H1 (cell line): ENCODE measurements at regions not wholly inside any gene's neighbourhood (a gene's known extent, or its start where the extent isn't known, plus 50 kb on each side); places are given as distances from the start of the nearest gene placed in this dataset.

Source experiments
- CTCF ChIA-PET: fragments of 300-600 bp; sonication (Branson Sonifier 250); formaldehyde crosslinking; loops from one replicate; lab custom pipeline; 2021; ENCODE audit not compliant: partially characterized antibody; lab: Charles Lee
- POLR2A ChIA-PET: fragments of 300-600 bp; sonication (Branson Sonifier 250); formaldehyde crosslinking; loops from one replicate; lab custom pipeline; 2021; ENCODE audit warnings: inconsistent platforms; ENCODE audit not compliant: partially characterized antibody; lab: Charles Lee
- DNase-seq, 2 experiments: peaks; one replicate each; pipeline versions ENCODE4 v3.0.0 to v3.0.0-alpha.2; 2010 to 2022; ENCODE audit warnings: low spot score in 2 of 2, low read depth in 1 of 2, mixed read lengths in 1 of 2
- FAIRE-seq: peaks from 2 replicates; lab custom pipeline; 2011; peaks lifted over from hg19 to GRCh38; lab: Jason Lieb, UNC
- H2AFZ ChIP-seq: 2 replicates; pipeline ENCODE4 v1.8.1; 2012; ENCODE audit warnings: low read length, inconsistent platforms
- H2AK5ac ChIP-seq: 2 replicates; pipeline ENCODE4 v1.6.1; 2013; ENCODE audit warnings: low read depth, low read length
- H2BK120ac ChIP-seq: replicated peaks from 2 replicates; pipeline ENCODE3; 2013; ENCODE audit warnings: low read depth, low read length, inconsistent platforms
- H2BK12ac ChIP-seq: 2 replicates; pipeline ENCODE4 v1.6.1; 2013; ENCODE audit warnings: low read depth, low read length
- H2BK15ac ChIP-seq: 2 replicates; pipeline ENCODE4 v1.6.1; 2013; ENCODE audit warnings: low read length
- H2BK20ac ChIP-seq: 2 replicates; pipeline ENCODE4 v1.6.1; 2013; ENCODE audit warnings: low read length
- H2BK5ac ChIP-seq: 2 replicates; pipeline ENCODE4 v1.6.1; 2013; ENCODE audit warnings: low read depth, low read length
- H3K14ac ChIP-seq: 2 replicates; pipeline ENCODE4 v1.6.1; 2013; ENCODE audit warnings: inconsistent platforms; ENCODE audit not compliant: insufficient read length
- H3K18ac ChIP-seq: 2 replicates; pipeline ENCODE4 v1.6.1; 2013; ENCODE audit warnings: low read length; ENCODE audit errors: extremely low read depth
- H3K23ac ChIP-seq: 2 replicates; pipeline ENCODE4 v1.6.1; 2013; ENCODE audit warnings: inconsistent platforms; ENCODE audit not compliant: insufficient read length
- H3K23me2 ChIP-seq: 2 replicates; pipeline ENCODE4 v1.6.1; 2013; ENCODE audit warnings: low read depth, low read length
- H3K27ac ChIP-seq: 2 replicates; pipeline ENCODE4 v1.6.1; 2011; ENCODE audit warnings: low read depth, low read length, inconsistent platforms
- H3K27me3 ChIP-seq, 4 experiments: replicated peaks in 1 of 4; 1 replicate in 1 of 4; 2 replicates in 3 of 4; pipeline versions ENCODE4 v1.6.1 to v1.8.1; 2011 to 2013; ENCODE audit warnings: low read length in 3 of 4, mild to moderate bottlenecking in 3 of 4, inconsistent platforms in 2 of 4, mixed read lengths in 2 of 4, moderate library complexity in 1 of 4; ENCODE audit not compliant: control insufficient read depth in 3 of 4, insufficient read depth in 3 of 4; ENCODE audit errors: extremely low read depth in 1 of 4
- H3K36me3 ChIP-seq, 4 experiments: 2 replicates each; pipeline versions ENCODE4 v1.6.1 to v1.8.1; 2011 to 2013; ENCODE audit warnings: mild to moderate bottlenecking in 4 of 4, low read length in 3 of 4, moderate library complexity in 2 of 4, control low read depth in 1 of 4, inconsistent platforms in 1 of 4; ENCODE audit not compliant: insufficient read depth in 4 of 4, control insufficient read depth in 2 of 4
- H3K4ac ChIP-seq: replicated peaks from 2 replicates; pipeline ENCODE3; 2013; ENCODE audit warnings: low read length, low read depth, mixed read lengths, inconsistent platforms; ENCODE audit not compliant: insufficient read length
- H3K4me1 ChIP-seq, 4 experiments: replicated peaks in 1 of 4; 1 replicate in 1 of 4; 2 replicates in 3 of 4; pipeline versions ENCODE4 v1.6.1 to v1.8.1; 2011 to 2013; ENCODE audit warnings: low read length in 3 of 4, inconsistent platforms in 2 of 4, mixed read lengths in 1 of 4; ENCODE audit not compliant: insufficient read depth in 4 of 4, control insufficient read depth in 3 of 4
- H3K4me2 ChIP-seq, 2 experiments: 2 replicates each; pipeline versions ENCODE4 v1.6.1 to v1.8.1; 2011 to 2013; ENCODE audit warnings: low read depth in 2 of 2, low read length in 2 of 2, control low read depth in 1 of 2, inconsistent platforms in 1 of 2, mild to moderate bottlenecking in 1 of 2; ENCODE audit not compliant: insufficient read depth in 1 of 2
- H3K4me3 ChIP-seq, 4 experiments: fragments of 200-600, 300-600 bp in 1 of 4; sonication (generic), shearing (Covaris generic), sonication (Bioruptor Twin) in 1 of 4; 2 replicates each; pipeline versions ENCODE4 v1.5.1 to v1.8.1; 2011 to 2016; ENCODE audit warnings: low read length in 4 of 4, low read depth in 3 of 4, control low read depth in 2 of 4, inconsistent platforms in 2 of 4, mild to moderate bottlenecking in 2 of 4, mixed read lengths in 1 of 4, moderate library complexity in 1 of 4; ENCODE audit not compliant: insufficient read depth in 2 of 4; ENCODE audit errors: extremely low read depth in 1 of 4
- H3K56ac ChIP-seq: replicated peaks from 2 replicates; pipeline ENCODE3; 2013; ENCODE audit warnings: low read depth, mild to moderate bottlenecking, mixed read lengths, low read length, inconsistent platforms; ENCODE audit not compliant: insufficient read length
- H3K79me1 ChIP-seq: 2 replicates; pipeline ENCODE4 v1.6.1; 2013; ENCODE audit warnings: low read depth, low read length, control low read depth
- H3K79me2 ChIP-seq, 2 experiments: 2 replicates each; pipeline versions ENCODE4 v1.6.1 to v1.8.1; 2012 to 2013; ENCODE audit warnings: low read length in 2 of 2, mild to moderate bottlenecking in 2 of 2, inconsistent platforms in 1 of 2; ENCODE audit not compliant: insufficient read depth in 2 of 2, control insufficient read depth in 1 of 2
- H3K9ac ChIP-seq, 4 experiments: replicated peaks in 1 of 4; 1 replicate in 1 of 4; 2 replicates in 3 of 4; pipeline versions ENCODE4 v1.6.1 to v1.8.1; 2011 to 2013; ENCODE audit warnings: low read depth in 3 of 4, low read length in 3 of 4, control low read depth in 2 of 4, mild to moderate bottlenecking in 2 of 4, moderate library complexity in 2 of 4, inconsistent platforms in 1 of 4; ENCODE audit errors: extremely low read depth in 1 of 4
- H3K9me3 ChIP-seq, 2 experiments: 2 replicates each; pipeline versions ENCODE4 v1.6.1 to v1.8.1; 2012 to 2013; ENCODE audit warnings: mild to moderate bottlenecking in 2 of 2, moderate library complexity in 2 of 2, control low read depth in 1 of 2, inconsistent platforms in 1 of 2, low read depth in 1 of 2, low read length in 1 of 2, mixed read lengths in 1 of 2; ENCODE audit not compliant: insufficient read depth in 2 of 2
- H4K20me1 ChIP-seq, 2 experiments: replicated peaks in 1 of 2; 2 replicates each; pipeline versions ENCODE3 to v1.8.1; 2011 to 2013; ENCODE audit warnings: inconsistent platforms in 2 of 2, low read length in 2 of 2, mild to moderate bottlenecking in 1 of 2; ENCODE audit not compliant: insufficient read depth in 2 of 2, control insufficient read depth in 1 of 2
- H4K5ac ChIP-seq: 2 replicates; pipeline ENCODE4 v1.6.1; 2013; ENCODE audit warnings: low read length, low read depth, mixed read lengths, inconsistent platforms; ENCODE audit not compliant: insufficient read length
- H4K8ac ChIP-seq: 2 replicates; pipeline ENCODE4 v1.8.0; 2013; ENCODE audit warnings: mild to moderate bottlenecking, moderate library complexity, low read length, inconsistent platforms; ENCODE audit not compliant: insufficient read depth; ENCODE audit errors: extremely low read depth
- H4K91ac ChIP-seq: replicated peaks from 2 replicates; pipeline ENCODE3; 2013; ENCODE audit warnings: low read length, mixed read lengths, inconsistent platforms; ENCODE audit not compliant: insufficient read length
- ATF3 ChIP-seq: IDR thresholded peaks from 2 replicates; pipeline ENCODE4 v1.6.1; 2011; ENCODE audit warnings: low read depth, mild to moderate bottlenecking, low read length; ENCODE audit not compliant: insufficient read depth
- BACH1 ChIP-seq: IDR thresholded peaks from 2 replicates; pipeline ENCODE4 v1.6.1; 2012; ENCODE audit warnings: low read length, improper control_type of control experiment
- CEBPB ChIP-seq: IDR thresholded peaks from 2 replicates; pipeline ENCODE4 v1.6.1; 2012; ENCODE audit warnings: low read depth, low read length
- EZH2 ChIP-seq: fragments of 200-600 bp; sonication (generic); IDR thresholded peaks from 2 replicates; pipeline ENCODE4 v1.7.1; 2012; ENCODE audit warnings: low read depth, mild to moderate bottlenecking, moderate library complexity, low read length, inconsistent platforms; ENCODE audit not compliant: severe bottlenecking
- JUN ChIP-seq: IDR thresholded peaks from 2 replicates; pipeline ENCODE4 v1.6.1; 2011; ENCODE audit warnings: low read depth, mild to moderate bottlenecking, improper control_type of control experiment, low read length
- MAX ChIP-seq: IDR thresholded peaks from 2 replicates; pipeline ENCODE4 v1.6.1; 2012; ENCODE audit warnings: inconsistent platforms
- POU5F1 ChIP-seq: IDR thresholded peaks from 2 replicates; pipeline ENCODE4 v1.6.1; 2011; ENCODE audit warnings: low read depth, mild to moderate bottlenecking, low read length, moderate library complexity
- RFX5 ChIP-seq: IDR thresholded peaks from 2 replicates; pipeline ENCODE4 v1.6.1; 2011; ENCODE audit warnings: low read depth, low read length, improper control_type of control experiment, borderline replicate concordance
- RXRA ChIP-seq: IDR thresholded peaks from 2 replicates; pipeline ENCODE4 v1.6.1; 2011; ENCODE audit warnings: low read depth, mild to moderate bottlenecking, low read length, moderate library complexity; ENCODE audit not compliant: insufficient read depth
- SIX5 ChIP-seq: IDR thresholded peaks from 2 replicates; pipeline ENCODE4 v1.6.1; 2011; ENCODE audit warnings: mild to moderate bottlenecking, low read depth, low read length
- TAF7 ChIP-seq: optimal IDR thresholded peaks from 2 replicates; pipeline ENCODE3; 2011; ENCODE audit warnings: low read depth, mild to moderate bottlenecking, inconsistent platforms, low read length, moderate library complexity, borderline replicate concordance
- USF2 ChIP-seq: IDR thresholded peaks from 2 replicates; pipeline ENCODE4 v1.6.1; 2011; ENCODE audit warnings: low read length, improper control_type of control experiment
- WGBS, 2 experiments: shearing (Covaris generic) in 1 of 2; methylation state at CpG; one replicate each; pipeline versions ENCODE4 v1.1.6 to v1.1.7; 2013 to 2015; ENCODE audit warnings: low lambda C conversion rate in 2 of 2, mixed read lengths in 2 of 2, inconsistent platforms in 1 of 2, low coverage in 1 of 2, missing lambda C conversion rate in 1 of 2; ENCODE audit not compliant: insufficient replicate concordance in 2 of 2, insufficient coverage in 1 of 2, insufficient read length in 1 of 2; ENCODE audit errors: extremely low coverage in 1 of 2, missing lambda C conversion rate in 1 of 2; 5-methylcytosine and 5-hydroxymethylcytosine counted together

GRCh38 chr12:88309546-88309945 is 167.4 kb downstream of the TMTC3 start:
- H3K4ac ChIP-seq = no peak overlapping the region
- no peak for FAIRE-seq
- H2BK20ac ChIP-seq = no peak overlapping the region
- H3K27ac ChIP-seq = no peak overlapping the region
- 97% methylated on average over 2 of the region's 2 CpGs; no CpG with 5 or more reads in 1 of the 2 experiments for WGBS, 2 experiments
- H3K4me3 ChIP-seq = no peak overlapping the region
- ChIA-PET POLR2A (no interaction called here), CTCF (no interaction called here)
- no peak overlapping the region for H2BK5ac ChIP-seq
- no peaks in the 10 kb centered on the region for H3K4me1 ChIP-seq
- no peaks in the 10 kb centered on the region for H3K9me3 ChIP-seq
- no peak for DNase-seq
- no peak overlapping the region for H2AK5ac ChIP-seq
- no peaks in the 10 kb centered on the region for H3K27me3 ChIP-seq
- H3K23ac ChIP-seq = no peak overlapping the region
- no peaks in the 10 kb centered on the region for H3K23me2 ChIP-seq
- TF ChIP-seq RXRA = no peak
- no peak for TF ChIP-seq MAX
- no peak for TF ChIP-seq EZH2
- no peak for TF ChIP-seq USF2
- TF ChIP-seq ATF3 = no peak
- TF ChIP-seq TAF7 = no peak
- no peak for TF ChIP-seq POU5F1
- no peak for TF ChIP-seq JUN
- TF ChIP-seq CEBPB = no peak
- no peak for TF ChIP-seq BACH1
- TF ChIP-seq RFX5 = no peak
- no peak for TF ChIP-seq SIX5
- H2BK15ac ChIP-seq = no peak overlapping the region
- no peak overlapping the region for H2BK120ac ChIP-seq
- no peak overlapping the region for H2BK12ac ChIP-seq
- no peaks in the 10 kb centered on the region for H4K20me1 ChIP-seq
- H3K14ac ChIP-seq = no peak overlapping the region
- H3K79me2 ChIP-seq = no peaks in the 10 kb centered on the region
- H3K56ac ChIP-seq = no peak overlapping the region
- no peak overlapping the region for H4K5ac ChIP-seq
- H3K9ac ChIP-seq = no peak overlapping the region
- H4K91ac ChIP-seq = no peak overlapping the region
- no peaks in the 10 kb centered on the region for H3K36me3 ChIP-seq
- no peak overlapping the region for H4K8ac ChIP-seq
- no peak overlapping the region for H3K4me2 ChIP-seq
- no peak overlapping the region for H2AFZ ChIP-seq
- H3K18ac ChIP-seq = no peak overlapping the region
- H3K79me1 ChIP-seq = no peaks in the 10 kb centered on the region
